NCI-H345 treated with DMSO at 0.1 percent for 48 hours (cell line): ENCODE measurements at regions not wholly inside any gene's neighbourhood (a gene's known extent, or its start where the extent isn't known, plus 50 kb on each side); places are given as distances from the start of the nearest gene placed in this dataset.
A peak's percentile ranks its signal among the peaks of the same experiment; 100 is the strongest.

ENCODE experiments used
- DNase-seq: peaks from one replicate; lab custom pipeline; 2025; ENCODE audit not compliant: unreplicated experiment; lab: John Stamatoyannopoulos, UW

GRCh38 chr14:53810221-53810620, 146.4 kb downstream of the BMP4 start:
- no peak for DNase-seq

- DNase-seq = no peak
Measured at GRCh38 chr14:53808042-53808441, 148.6 kb downstream of the BMP4 start.

- no peak for DNase-seq
Measured at GRCh38 chr14:53807542-53807941, 149.1 kb downstream of the BMP4 start.

- DNase-seq = no peak
Measured at GRCh38 chr14:53807108-53807507, 149.5 kb downstream of the BMP4 start.

GRCh38 chr14:53796734-53797133, 159.9 kb downstream of the BMP4 start:
- DNase-seq = no peak

GRCh38 chr14:53793790-53794505, 162.7 kb downstream of the BMP4 start:
- peak; percentile 90 for DNase-seq

GRCh38 chr14:53792909-53793308, 163.7 kb downstream of the BMP4 start:
- DNase-seq = no peak

- no peak for DNase-seq
Measured at GRCh38 chr14:53790731-53791500, 165.7 kb downstream of the BMP4 start.

GRCh38 chr14:53788566-53788965, 168.1 kb downstream of the BMP4 start:
- no peak for DNase-seq

GRCh38 chr14:53786045-53786444, 170.6 kb downstream of the BMP4 start:
- no peak for DNase-seq

GRCh38 chr14:53784688-53785087, 171.9 kb downstream of the BMP4 start:
- no peak for DNase-seq

GRCh38 chr14:53783256-53783655, 173.4 kb downstream of the BMP4 start:
- DNase-seq = no peak

- DNase-seq = no peak
Measured at GRCh38 chr14:53780051-53780555, 176.5 kb downstream of the BMP4 start.

GRCh38 chr14:53779301-53779700, 177.3 kb downstream of the BMP4 start:
- no peak for DNase-seq

- no peak for DNase-seq
Measured at GRCh38 chr14:53778263-53778662, 178.4 kb downstream of the BMP4 start.

GRCh38 chr14:53772936-53773335, 183.7 kb downstream of the BMP4 start:
- DNase-seq = no peak

- DNase-seq = peak; percentile 82
Measured at GRCh38 chr14:53767566-53767965, 189.1 kb downstream of the BMP4 start.

- DNase-seq = no peak
Measured at GRCh38 chr14:53766601-53767000, 190.0 kb downstream of the BMP4 start.

- no peak for DNase-seq
Measured at GRCh38 chr14:53766106-53766505, 190.5 kb downstream of the BMP4 start.

GRCh38 chr14:53764846-53765245, 191.8 kb downstream of the BMP4 start:
- no peak for DNase-seq

GRCh38 chr14:53758141-53758540, 198.5 kb downstream of the BMP4 start:
- DNase-seq = no peak

- DNase-seq = no peak
Measured at GRCh38 chr14:53757732-53758131, 198.9 kb downstream of the BMP4 start.
